ENCODE measurements at regions not wholly inside any gene's neighbourhood (a gene's known extent, or its start where the extent isn't known, plus 50 kb on each side); places are given as distances from the start of the nearest gene placed in this dataset.

DNA sequence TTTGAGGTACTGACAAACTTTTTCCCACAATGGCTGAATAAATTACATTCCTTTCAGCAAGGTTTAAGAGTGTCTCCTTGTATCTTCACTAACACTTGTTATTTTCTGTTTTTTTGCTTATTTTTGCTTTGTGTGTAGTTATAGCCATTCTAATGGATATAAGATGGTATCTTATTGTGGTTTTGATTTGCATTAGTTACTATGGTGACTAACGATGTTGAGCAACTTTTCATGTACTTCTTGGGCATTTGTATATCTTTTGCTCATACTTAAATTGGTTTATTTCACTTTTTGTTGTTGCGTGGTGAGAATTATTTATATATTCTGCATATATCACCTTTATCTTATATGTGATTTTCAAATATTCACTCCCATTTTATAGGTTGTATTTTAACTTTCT lies 79.9 kb upstream of the FSIP2 start:
- Histone ChIP-seq H3K27me3 (ENCODE audit: control insufficient read depth in 1 of 2, insufficient read depth in 1 of 2, low read length in 2 of 2) (no peaks in the 10 kb centered on the region), H3K23ac (ENCODE audit: low read length in 2 of 2) (no peak overlapping the region), H2BK15ac (ENCODE audit: low read depth, poor library complexity, severe bottlenecking) (no peak overlapping the region), H4K91ac (ENCODE audit: low read length) (no peak overlapping the region), H3K36me3 (ENCODE audit: control insufficient read depth in 1 of 2, insufficient read depth in 2 of 2, low read depth in 1 of 2, low read length in 2 of 2) (no peaks in the 10 kb centered on the region), H3K27ac (ENCODE audit: low read length, poor library complexity, severe bottlenecking) (no peak overlapping the region), H3K79me1 (replicated peaks; ENCODE audit: low read length, poor library complexity, severe bottlenecking) (no peaks in the 10 kb centered on the region), H3K14ac (ENCODE audit: low read length in 2 of 2) (no peak overlapping the region), H3K4me3 (ENCODE audit: insufficient read depth in 1 of 2, low read depth in 1 of 2, low read length in 2 of 2) (no peak overlapping the region), H3K4me1 (ENCODE audit: control insufficient read depth, insufficient read depth, low read depth, low read length) (no peaks in the 10 kb centered on the region), H2AFZ (ENCODE audit: low read depth, low read length) (no peak overlapping the region), H2BK12ac (ENCODE audit: low read length in 2 of 2) (no peak overlapping the region), H4K8ac (ENCODE audit: low read length) (no peak overlapping the region), H3K9ac (ENCODE audit: low read length) (no peak overlapping the region), H3K9me3 (ENCODE audit: control insufficient read depth, low read length) (no peaks in the 10 kb centered on the region), H2AK5ac (ENCODE audit: low read length, severe bottlenecking) (no peak overlapping the region), H3K18ac (ENCODE audit: low read depth in 1 of 2, low read length in 2 of 2) (no peak overlapping the region), H3K4ac (ENCODE audit: low read depth in 1 of 2, low read length in 2 of 2) (no peak overlapping the region), H2BK120ac (ENCODE audit: low read depth, low read length) (no peak overlapping the region), H2BK5ac (ENCODE audit: low read depth, low read length, poor library complexity, severe bottlenecking) (no peak overlapping the region), H3K4me2 (ENCODE audit: low read length, poor library complexity, severe bottlenecking) (no peak overlapping the region)
- 67% methylated on average over 1 of the region's 2 CpGs for WGBS
- DNase-seq = peak; percentile 65

DNA sequence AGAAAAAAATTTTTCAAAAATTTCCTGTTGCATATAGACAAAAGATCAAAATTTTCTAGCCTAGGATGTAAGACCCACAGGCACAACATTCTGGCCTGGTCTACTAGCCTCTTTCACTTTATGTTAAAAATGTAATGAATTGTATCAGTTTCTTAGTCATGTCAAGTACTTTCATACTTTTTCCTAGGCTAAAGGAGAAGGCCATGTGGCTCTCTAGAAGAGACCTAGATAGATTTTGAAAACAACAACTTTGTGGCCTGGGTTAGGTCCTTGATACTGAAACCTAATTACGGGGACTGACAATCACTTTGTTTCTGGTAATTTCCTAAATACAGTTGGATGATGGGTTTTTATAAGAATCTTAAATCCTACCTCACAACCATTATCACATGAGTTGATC lies 74.8 kb upstream of the FSIP2 start:
- Histone ChIP-seq H4K91ac (ENCODE audit: low read length) (no peak overlapping the region), H3K4me1 (ENCODE audit: control insufficient read depth, insufficient read depth, low read depth, low read length) (no peaks in the 10 kb centered on the region), H2BK15ac (ENCODE audit: low read depth, poor library complexity, severe bottlenecking) (no peak overlapping the region), H2AFZ (ENCODE audit: low read depth, low read length) (no peak overlapping the region), H2BK120ac (ENCODE audit: low read depth, low read length) (no peak overlapping the region), H2AK5ac (ENCODE audit: low read length, severe bottlenecking) (no peak overlapping the region), H3K27ac (ENCODE audit: low read length, poor library complexity, severe bottlenecking) (no peak overlapping the region), H3K18ac (ENCODE audit: low read depth in 1 of 2, low read length in 2 of 2) (no peak overlapping the region), H2BK12ac (ENCODE audit: low read length in 2 of 2) (no peak overlapping the region), H3K14ac (ENCODE audit: low read length in 2 of 2) (no peak overlapping the region), H3K4me2 (ENCODE audit: low read length, poor library complexity, severe bottlenecking) (no peak overlapping the region), H4K8ac (ENCODE audit: low read length) (no peak overlapping the region), H2BK5ac (ENCODE audit: low read depth, low read length, poor library complexity, severe bottlenecking) (no peak overlapping the region), H3K36me3 (ENCODE audit: control insufficient read depth in 1 of 2, insufficient read depth in 2 of 2, low read depth in 1 of 2, low read length in 2 of 2) (no peaks in the 10 kb centered on the region), H3K23ac (ENCODE audit: low read length in 2 of 2) (no peak overlapping the region), H3K9ac (ENCODE audit: low read length) (no peak overlapping the region), H3K9me3 (ENCODE audit: control insufficient read depth, low read length) (no peaks in the 10 kb centered on the region), H3K4ac (ENCODE audit: low read depth in 1 of 2, low read length in 2 of 2) (no peak overlapping the region), H3K79me1 (replicated peaks; ENCODE audit: low read length, poor library complexity, severe bottlenecking) (no peaks in the 10 kb centered on the region), H3K4me3 (ENCODE audit: insufficient read depth in 1 of 2, low read depth in 1 of 2, low read length in 2 of 2) (no peak overlapping the region), H3K27me3 (ENCODE audit: control insufficient read depth in 1 of 2, insufficient read depth in 1 of 2, low read length in 2 of 2) (no peaks in the 10 kb centered on the region)
- DNase-seq = no peak
- WGBS = no CpG with 5 or more reads among the region's 1 CpG

GRCh38 chr2:185664384-185664783 lies 74.2 kb upstream of the FSIP2 start:
- Histone ChIP-seq H3K4me3 (ENCODE audit: insufficient read depth in 1 of 2, low read depth in 1 of 2, low read length in 2 of 2) (no peak overlapping the region), H2BK12ac (ENCODE audit: low read length in 2 of 2) (no peak overlapping the region), H2BK5ac (ENCODE audit: low read depth, low read length, poor library complexity, severe bottlenecking) (no peak overlapping the region), H2AFZ (ENCODE audit: low read depth, low read length) (no peak overlapping the region), H4K91ac (ENCODE audit: low read length) (no peak overlapping the region), H3K4me1 (ENCODE audit: control insufficient read depth, insufficient read depth, low read depth, low read length) (no peaks in the 10 kb centered on the region), H2BK15ac (ENCODE audit: low read depth, poor library complexity, severe bottlenecking) (no peak overlapping the region), H3K27ac (ENCODE audit: low read length, poor library complexity, severe bottlenecking) (no peak overlapping the region), H3K36me3 (ENCODE audit: control insufficient read depth in 1 of 2, insufficient read depth in 2 of 2, low read depth in 1 of 2, low read length in 2 of 2) (no peaks in the 10 kb centered on the region), H3K14ac (ENCODE audit: low read length in 2 of 2) (no peak overlapping the region), H3K18ac (ENCODE audit: low read depth in 1 of 2, low read length in 2 of 2) (no peak overlapping the region), H3K9ac (ENCODE audit: low read length) (no peak overlapping the region), H3K4me2 (ENCODE audit: low read length, poor library complexity, severe bottlenecking) (no peak overlapping the region), H3K79me1 (replicated peaks; ENCODE audit: low read length, poor library complexity, severe bottlenecking) (no peaks in the 10 kb centered on the region), H2BK120ac (ENCODE audit: low read depth, low read length) (no peak overlapping the region), H3K9me3 (ENCODE audit: control insufficient read depth, low read length) (no peaks in the 10 kb centered on the region), H2AK5ac (ENCODE audit: low read length, severe bottlenecking) (no peak overlapping the region), H3K27me3 (ENCODE audit: control insufficient read depth in 1 of 2, insufficient read depth in 1 of 2, low read length in 2 of 2) (no peaks in the 10 kb centered on the region), H3K23ac (ENCODE audit: low read length in 2 of 2) (no peak overlapping the region), H4K8ac (ENCODE audit: low read length) (no peak overlapping the region), H3K4ac (ENCODE audit: low read depth in 1 of 2, low read length in 2 of 2) (no peak overlapping the region)
- no peak for DNase-seq
- 100% methylated on average over 2 of the region's 2 CpGs for WGBS

- no peaks in the 10 kb centered on the region for H3K36me3 ChIP-seq (ENCODE audit: control insufficient read depth in 1 of 2, insufficient read depth in 2 of 2, low read depth in 1 of 2, low read length in 2 of 2)
- no peak overlapping the region for H3K4me2 ChIP-seq (ENCODE audit: low read length, poor library complexity, severe bottlenecking)
- H3K18ac ChIP-seq (ENCODE audit: low read depth in 1 of 2, low read length in 2 of 2) = no peak overlapping the region
- H3K23ac ChIP-seq (ENCODE audit: low read length in 2 of 2) = no peak overlapping the region
- H2BK120ac ChIP-seq (ENCODE audit: low read depth, low read length) = no peak overlapping the region
- H3K27ac ChIP-seq (ENCODE audit: low read length, poor library complexity, severe bottlenecking) = no peak overlapping the region
- H2AFZ ChIP-seq (ENCODE audit: low read depth, low read length) = no peak overlapping the region
- no peak overlapping the region for H2BK15ac ChIP-seq (ENCODE audit: low read depth, poor library complexity, severe bottlenecking)
- no peak overlapping the region for H4K91ac ChIP-seq (ENCODE audit: low read length)
- H2BK5ac ChIP-seq (ENCODE audit: low read depth, low read length, poor library complexity, severe bottlenecking) = no peak overlapping the region
- DNase-seq = no peak
- no peak overlapping the region for H4K8ac ChIP-seq (ENCODE audit: low read length)
- no peaks in the 10 kb centered on the region for H3K4me1 ChIP-seq (ENCODE audit: control insufficient read depth, insufficient read depth, low read depth, low read length)
- no peak overlapping the region for H2AK5ac ChIP-seq (ENCODE audit: low read length, severe bottlenecking)
- H3K9me3 ChIP-seq (ENCODE audit: control insufficient read depth, low read length) = no peaks in the 10 kb centered on the region
- no peaks in the 10 kb centered on the region for H3K27me3 ChIP-seq (ENCODE audit: control insufficient read depth in 1 of 2, insufficient read depth in 1 of 2, low read length in 2 of 2)
- H3K4me3 ChIP-seq (ENCODE audit: insufficient read depth in 1 of 2, low read depth in 1 of 2, low read length in 2 of 2) = no peak overlapping the region
- 97% methylated on average over 2 of the region's 2 CpGs for WGBS
- no peak overlapping the region for H3K4ac ChIP-seq (ENCODE audit: low read depth in 1 of 2, low read length in 2 of 2)
- no peak overlapping the region for H3K14ac ChIP-seq (ENCODE audit: low read length in 2 of 2)
- no peak overlapping the region for H3K9ac ChIP-seq (ENCODE audit: low read length)
- H2BK12ac ChIP-seq (ENCODE audit: low read length in 2 of 2) = no peak overlapping the region
- no peaks in the 10 kb centered on the region for H3K79me1 ChIP-seq (replicated peaks; ENCODE audit: low read length, poor library complexity, severe bottlenecking)
Measured at GRCh38 chr2:185665251-185665814, 73.3 kb upstream of the FSIP2 start.
